ENCODE measurements at regions not wholly inside any gene's neighbourhood (a gene's known extent, or its start where the extent isn't known, plus 50 kb on each side); places are given as distances from the start of the nearest gene placed in this dataset.

- Histone ChIP-seq H3K36me3 (ENCODE audit: control insufficient read depth, insufficient read depth, low read length) (no peaks in the 10 kb centered on the region), H3K4me1 (peaks cover 21% of the 10 kb centered on the region), H3K27me3 (ENCODE audit: control insufficient read depth, insufficient read depth, low read length) (no peaks in the 10 kb centered on the region), H3K79me2 (no peaks in the 10 kb centered on the region), H3K4me3 (ENCODE audit: low read depth, low read length) (no peak overlapping the region), H3K9me3 (ENCODE audit: control insufficient read depth, low read length) (no peaks in the 10 kb centered on the region), H3K9ac (no peak overlapping the region), H2AFZ (no peak overlapping the region), H3K4me2 (ENCODE audit: low read length) (no peak overlapping the region), H3K27ac (peak overlapping the region; percentile 9)
- TF ChIP-seq CTCF (IDR thresholded peaks at IDR 0.05) = no peak
These were observed 310.4 kb upstream of the NFE2L3 start for GRCh38 chr7:25841575-25841974.

GRCh38 chr7:25842201-25842733, 309.7 kb upstream of the NFE2L3 start:
- H3K27me3 ChIP-seq (ENCODE audit: control insufficient read depth, insufficient read depth, low read length) = no peaks in the 10 kb centered on the region
- H3K79me2 ChIP-seq = no peaks in the 10 kb centered on the region
- no peak overlapping the region for H3K4me2 ChIP-seq (ENCODE audit: low read length)
- no peak overlapping the region for H3K4me3 ChIP-seq (ENCODE audit: low read depth, low read length)
- peak overlapping the region; percentile 81 for H3K27ac ChIP-seq
- H3K9ac ChIP-seq = no peak overlapping the region
- no peaks in the 10 kb centered on the region for H3K36me3 ChIP-seq (ENCODE audit: control insufficient read depth, insufficient read depth, low read length)
- peaks cover 26% of the 10 kb centered on the region for H3K4me1 ChIP-seq
- no peaks in the 10 kb centered on the region for H3K9me3 ChIP-seq (ENCODE audit: control insufficient read depth, low read length)
- no peak for TF ChIP-seq CTCF (IDR thresholded peaks at IDR 0.05)
- H2AFZ ChIP-seq = no peak overlapping the region

- no peak for TF ChIP-seq CTCF (IDR thresholded peaks at IDR 0.05)
- peaks cover 35% of the 10 kb centered on the region for H3K4me1 ChIP-seq
- peak overlapping the region; percentile 81 for H3K27ac ChIP-seq
These were observed 308.5 kb upstream of the NFE2L3 start for GRCh38 chr7:25843467-25843866.

GRCh38 chr7:25844102-25844870, 307.7 kb upstream of the NFE2L3 start:
- no peaks in the 10 kb centered on the region for H3K27me3 ChIP-seq (ENCODE audit: control insufficient read depth, insufficient read depth, low read length)
- no peak overlapping the region for H2AFZ ChIP-seq
- peaks cover 37% of the 10 kb centered on the region for H3K4me1 ChIP-seq
- no peak overlapping the region for H3K9ac ChIP-seq
- H3K27ac ChIP-seq = peak overlapping the region; percentile 81
- no peaks in the 10 kb centered on the region for H3K9me3 ChIP-seq (ENCODE audit: control insufficient read depth, low read length)
- H3K4me2 ChIP-seq (ENCODE audit: low read length) = no peak overlapping the region
- H3K36me3 ChIP-seq (ENCODE audit: control insufficient read depth, insufficient read depth, low read length) = no peaks in the 10 kb centered on the region
- no peaks in the 10 kb centered on the region for H3K79me2 ChIP-seq
- TF ChIP-seq CTCF (IDR thresholded peaks at IDR 0.05) = no peak
- no peak overlapping the region for H3K4me3 ChIP-seq (ENCODE audit: low read depth, low read length)

More at GRCh38 chr7:25843467-25843866, 308.5 kb upstream of the NFE2L3 start:
- Histone ChIP-seq H3K27me3 (ENCODE audit: control insufficient read depth, insufficient read depth, low read length) (no peaks in the 10 kb centered on the region), H3K4me3 (ENCODE audit: low read depth, low read length) (no peak overlapping the region), H3K9ac (no peak overlapping the region), H3K36me3 (ENCODE audit: control insufficient read depth, insufficient read depth, low read length) (no peaks in the 10 kb centered on the region), H3K79me2 (no peaks in the 10 kb centered on the region), H3K9me3 (ENCODE audit: control insufficient read depth, low read length) (no peaks in the 10 kb centered on the region), H2AFZ (no peak overlapping the region), H3K4me2 (ENCODE audit: low read length) (no peak overlapping the region)
